ENCODE measurements at regions not wholly inside any gene's neighbourhood (a gene's known extent, or its start where the extent isn't known, plus 50 kb on each side); places are given as distances from the start of the nearest gene placed in this dataset.
"Not testable (repeated sequence)": the region's sequence is repeated elsewhere in the genome, so short reads cannot be mapped to it uniquely, and the experiment has no call there.

DNA sequence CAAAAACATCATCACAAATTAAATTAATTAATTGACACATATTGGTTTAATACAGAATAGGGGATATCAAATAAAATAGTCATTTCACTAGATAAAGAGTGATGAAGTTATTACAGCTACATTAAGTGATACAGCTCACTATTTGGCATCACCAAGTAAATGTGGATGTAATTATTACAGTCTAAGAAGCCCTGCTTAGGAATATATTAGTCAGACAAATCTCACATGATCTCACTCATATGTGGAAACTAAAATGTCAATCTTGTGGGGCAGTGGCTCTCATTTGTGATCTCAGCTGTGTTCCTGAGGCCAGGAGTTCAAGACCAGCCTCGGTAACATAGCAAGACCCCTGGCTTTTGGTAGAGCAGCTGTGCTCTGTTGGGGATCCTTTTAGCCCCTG lies 233.4 kb upstream of the RGMB start:
- DNase-seq: no peak

DNA sequence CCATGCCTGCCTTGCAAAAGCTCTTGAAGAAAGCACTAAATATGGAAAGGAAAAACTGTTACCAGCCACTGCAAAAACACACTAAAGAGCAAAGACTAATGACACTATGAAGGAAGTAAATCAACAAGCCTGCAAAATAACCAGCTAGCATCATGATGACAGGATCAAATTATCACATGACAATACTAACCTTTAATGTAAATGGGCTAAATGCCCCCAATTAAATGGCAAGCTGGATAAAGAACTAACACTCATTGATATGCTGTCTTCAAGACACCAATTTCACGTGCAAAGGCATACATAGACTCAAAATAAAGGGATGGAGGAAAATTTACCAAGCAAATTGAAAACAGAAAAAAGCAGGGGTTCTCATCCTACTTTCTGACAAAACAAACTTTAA lies 231.8 kb upstream of the RGMB start:
- DNase-seq: no peak

- DNase-seq: no peak
Measured at GRCh38 chr5:98543490-98543889, 230.0 kb upstream of the RGMB start.

- not testable (repeated sequence) for DNase-seq
Measured at GRCh38 chr5:98546924-98547323, 226.5 kb upstream of the RGMB start.

DNA sequence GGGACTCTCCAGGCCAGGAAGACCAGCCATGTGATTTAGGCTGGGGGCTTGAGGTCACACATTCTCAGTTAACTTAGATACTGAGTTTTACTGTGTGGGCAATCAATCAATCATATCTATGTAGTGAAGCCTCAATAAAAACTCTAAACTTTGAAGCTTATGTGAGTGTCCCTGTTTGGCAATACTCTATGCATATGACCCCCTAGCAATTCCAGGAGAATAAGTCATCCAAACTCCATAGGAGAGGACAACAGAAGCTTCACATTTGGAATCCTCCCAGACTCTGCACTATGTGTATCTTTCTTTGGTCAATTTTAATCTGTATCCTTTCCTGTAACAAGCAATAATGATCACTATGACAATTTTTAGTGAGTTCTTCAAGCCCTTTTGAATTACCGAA lies 216.8 kb upstream of the RGMB start:
- DNase-seq: no peak

- DNase-seq: no peak
Measured at GRCh38 chr5:98557916-98558315, 215.5 kb upstream of the RGMB start.

DNA sequence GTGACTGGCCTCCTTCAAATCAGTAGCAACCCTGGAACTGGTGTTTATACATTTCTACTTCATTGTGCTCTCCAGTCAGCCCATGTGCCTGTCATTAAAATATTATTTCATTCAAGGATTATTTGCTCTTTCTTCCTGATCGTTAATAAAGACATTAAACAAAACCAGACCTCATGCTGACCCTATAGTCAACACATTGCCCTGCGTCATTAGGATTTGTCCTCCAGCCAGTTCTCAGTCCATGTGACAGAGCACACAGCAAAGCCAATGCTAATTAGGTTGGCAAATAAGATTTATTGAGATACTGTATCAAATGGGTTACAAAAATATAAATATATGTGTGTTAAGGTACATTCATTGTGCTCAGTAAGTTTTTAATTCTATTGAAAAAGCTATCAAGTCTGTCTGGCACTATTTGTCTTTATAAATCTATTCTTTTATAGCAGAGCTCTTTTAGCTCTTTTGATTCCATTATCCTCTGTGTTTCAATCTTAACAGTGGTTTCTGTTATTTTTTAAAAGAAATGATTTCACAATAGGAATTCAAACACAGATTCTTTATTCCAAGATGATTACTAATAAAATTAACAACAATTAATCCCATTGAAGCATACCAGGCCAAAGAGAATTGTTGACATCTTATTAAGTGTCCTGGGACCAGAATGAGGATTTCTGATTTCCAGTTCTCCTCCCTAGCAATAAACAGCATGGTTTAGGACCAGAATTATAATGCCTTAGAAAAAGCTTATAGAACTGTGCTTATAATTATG lies 209.4 kb upstream of the RGMB start:
- no peak for DNase-seq

DNA sequence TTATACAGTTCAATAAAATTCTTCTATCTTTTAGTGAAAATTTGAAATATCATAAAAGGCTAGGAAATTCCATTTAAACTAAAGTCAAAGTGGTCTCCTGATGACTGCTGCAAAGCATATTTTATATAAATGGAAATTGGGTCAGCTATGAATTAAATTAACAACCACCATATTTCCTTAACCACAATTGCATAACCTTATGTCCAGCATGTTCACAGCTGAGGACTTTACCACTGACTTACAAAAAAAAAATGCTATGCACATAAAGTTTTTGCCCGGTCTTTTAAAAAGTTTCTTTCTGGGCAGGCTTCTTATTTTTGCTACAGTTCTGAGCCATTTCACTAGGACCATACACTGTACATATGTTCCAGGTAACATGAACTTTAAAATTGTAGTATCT lies 208.6 kb upstream of the RGMB start:
- DNase-seq: no peak

GRCh38 chr5:98568336-98568735 lies 205.1 kb upstream of the RGMB start:
- DNase-seq: no peak

DNA sequence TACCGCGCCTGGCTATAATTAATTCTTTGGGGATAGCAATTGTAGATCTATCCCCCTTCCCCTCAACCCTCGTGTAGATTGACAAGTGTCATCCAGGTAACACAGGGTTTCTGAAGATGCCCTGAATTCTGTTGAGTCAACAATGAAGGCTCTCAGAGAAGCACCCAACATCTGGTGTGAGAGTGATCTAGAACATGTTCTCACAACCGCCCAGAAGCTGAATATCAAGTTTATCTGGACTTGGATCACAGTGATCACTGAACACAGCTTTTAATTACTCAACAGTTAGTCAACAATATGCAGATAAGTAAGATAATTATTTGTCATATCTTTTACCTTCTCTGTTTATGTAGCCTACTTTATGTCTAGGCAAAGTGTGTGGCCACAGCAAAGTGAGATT lies 204.2 kb upstream of the RGMB start:
- DNase-seq: no peak

DNA sequence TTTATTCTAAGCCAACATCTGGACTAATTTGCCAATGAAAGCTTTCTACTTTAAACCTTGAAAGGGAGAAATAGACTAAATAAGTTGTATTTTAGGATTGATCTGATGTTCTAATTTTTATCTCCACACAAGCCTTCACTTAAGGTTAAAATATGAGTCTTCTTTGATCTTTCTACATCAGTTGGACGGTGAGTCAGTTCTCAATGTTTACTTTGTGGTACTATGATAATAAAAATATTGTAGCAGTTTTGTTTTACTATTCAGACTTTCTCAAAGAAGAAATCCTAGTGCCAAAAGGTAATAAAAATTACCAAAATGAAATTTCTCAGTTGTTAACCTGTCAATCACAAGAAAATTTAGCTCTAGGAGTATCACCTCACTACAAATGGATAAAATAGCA lies 203.5 kb upstream of the RGMB start:
- no peak for DNase-seq

DNA sequence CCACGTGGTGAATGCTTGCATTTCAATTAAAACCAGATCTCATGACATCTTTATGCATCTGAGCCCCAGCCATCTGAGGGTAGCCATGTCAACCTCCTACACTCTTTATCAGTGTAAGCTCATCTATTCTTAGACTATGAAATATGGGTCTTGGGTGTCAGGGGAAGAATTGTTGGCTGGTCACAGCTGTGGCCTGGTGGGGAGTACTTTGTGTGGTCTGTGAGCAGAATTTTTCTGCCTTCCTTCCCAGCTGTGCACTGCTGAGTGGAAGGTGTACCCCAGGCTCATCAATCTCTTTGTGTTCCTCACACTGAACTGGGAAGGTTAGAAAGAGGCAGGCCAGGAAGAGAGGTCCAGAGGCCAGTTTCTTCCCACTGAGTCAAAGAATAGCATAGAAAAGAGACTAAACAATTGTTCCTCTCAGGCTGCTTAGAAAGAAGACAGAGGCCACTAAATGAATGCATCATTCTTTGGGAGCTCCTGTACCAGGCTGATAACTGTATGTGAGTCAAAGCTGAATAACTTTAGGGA lies 202.7 kb upstream of the RGMB start:
- DNase-seq: no peak

DNA sequence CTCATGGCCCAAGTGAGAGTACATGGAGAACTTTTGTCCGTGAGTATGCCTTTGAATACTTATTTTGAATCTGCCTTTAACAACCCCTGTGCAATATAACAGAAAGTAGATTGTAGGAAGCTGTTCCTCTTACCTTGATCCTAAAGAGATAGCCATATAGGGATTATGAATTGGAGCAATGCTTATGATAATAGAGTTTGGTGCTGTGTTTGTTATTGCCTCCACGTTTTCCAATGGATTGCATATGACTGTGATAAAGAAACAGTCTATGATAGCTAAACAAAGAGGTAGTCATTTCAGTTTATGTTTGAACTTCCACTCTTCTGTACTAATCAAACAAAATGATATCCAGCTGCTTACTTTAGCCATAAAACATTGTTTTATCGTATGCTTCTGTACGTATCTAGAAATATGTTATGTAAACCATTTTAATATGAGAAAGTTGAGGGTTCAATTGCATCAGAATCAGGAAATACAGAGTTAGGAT lies 199.6 kb upstream of the RGMB start:
- DNase-seq: no peak

- DNase-seq: no peak
Measured at GRCh38 chr5:98576275-98576674, 197.2 kb upstream of the RGMB start.

DNA sequence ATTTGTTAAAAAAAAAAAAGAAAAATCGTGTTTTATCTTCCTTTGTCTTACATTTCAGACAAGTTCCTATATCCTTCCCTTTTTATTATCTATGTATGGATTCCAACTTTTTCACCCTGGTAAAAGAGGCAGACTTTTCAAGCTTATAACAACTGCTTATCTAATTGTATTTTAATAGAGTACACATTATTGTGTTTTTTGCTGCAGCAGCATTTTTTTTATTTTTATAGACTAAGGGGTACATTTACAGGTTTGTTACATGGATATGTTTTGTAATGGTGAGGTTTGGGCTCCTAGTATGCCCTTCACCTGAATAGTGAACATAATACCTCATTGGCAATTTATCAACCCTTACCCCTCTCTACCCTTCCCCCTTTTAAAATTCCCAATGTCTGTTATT lies 195.0 kb upstream of the RGMB start:
- no peak for DNase-seq

DNA sequence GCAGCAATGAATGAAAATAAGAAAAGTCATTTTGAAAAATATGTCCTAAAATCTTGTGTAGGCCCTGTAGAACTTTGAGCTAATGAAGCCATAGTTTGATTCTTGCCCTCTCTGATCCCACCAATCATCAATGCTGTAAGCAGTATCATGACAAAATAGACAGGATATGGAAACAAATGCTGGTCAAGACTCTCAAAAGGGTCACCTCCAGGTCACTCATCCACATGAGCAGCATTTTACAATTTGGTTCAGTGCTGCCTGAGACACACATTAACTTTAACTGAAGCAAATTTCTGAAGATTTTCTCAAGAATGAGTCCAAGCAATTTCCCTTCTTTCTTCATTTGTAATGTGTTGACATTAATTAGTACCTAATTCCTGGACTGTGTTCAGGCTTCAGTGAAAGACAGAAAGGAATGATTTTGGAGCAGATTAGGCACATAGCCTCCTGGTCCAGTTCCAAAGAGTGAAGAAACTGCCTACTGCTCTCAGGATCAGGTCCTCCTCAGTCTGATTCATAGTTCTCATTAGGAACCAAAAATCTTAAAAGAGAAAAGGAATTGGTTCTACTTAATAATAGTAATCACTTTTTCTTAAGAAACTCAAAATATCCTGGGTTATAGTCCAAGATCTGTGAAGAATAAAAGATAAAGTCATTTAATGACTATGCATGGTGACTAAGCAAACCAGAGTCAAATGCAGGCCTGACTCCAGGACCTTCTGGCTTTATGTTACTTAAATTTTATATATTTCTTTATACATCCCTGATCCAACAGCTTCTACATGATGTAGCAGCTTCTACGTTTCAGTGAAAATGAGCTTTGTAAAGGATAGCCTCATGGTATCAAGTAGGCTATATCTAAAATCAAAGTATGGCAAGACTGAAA lies 192.1 kb upstream of the RGMB start:
- DNase-seq: peak in 2 of 56 donors; percentile 1 to 9

- DNase-seq: no peak
Measured at GRCh38 chr5:98583586-98583985, 189.9 kb upstream of the RGMB start.

GRCh38 chr5:98585661-98586310 lies 187.7 kb upstream of the RGMB start:
- no peak for DNase-seq

DNA sequence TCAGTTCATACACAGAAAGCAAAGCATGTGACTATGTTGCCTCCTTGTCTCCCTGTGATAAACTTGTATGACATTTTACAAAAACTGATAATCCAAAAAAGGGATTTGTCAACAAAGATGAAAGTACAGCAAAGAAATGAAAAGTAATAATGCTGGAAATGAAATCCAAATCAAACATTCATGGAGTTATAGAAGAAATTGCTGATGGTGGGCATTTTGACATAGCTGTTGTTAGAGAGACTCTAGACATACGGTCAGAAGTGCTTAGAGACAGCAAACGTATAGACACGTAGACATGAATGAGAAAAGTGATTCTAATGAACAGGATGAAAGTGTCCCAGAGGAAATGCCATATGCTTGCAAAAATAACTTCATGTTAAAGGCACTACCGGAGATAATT lies 186.9 kb upstream of the RGMB start:
- no peak for DNase-seq

DNA sequence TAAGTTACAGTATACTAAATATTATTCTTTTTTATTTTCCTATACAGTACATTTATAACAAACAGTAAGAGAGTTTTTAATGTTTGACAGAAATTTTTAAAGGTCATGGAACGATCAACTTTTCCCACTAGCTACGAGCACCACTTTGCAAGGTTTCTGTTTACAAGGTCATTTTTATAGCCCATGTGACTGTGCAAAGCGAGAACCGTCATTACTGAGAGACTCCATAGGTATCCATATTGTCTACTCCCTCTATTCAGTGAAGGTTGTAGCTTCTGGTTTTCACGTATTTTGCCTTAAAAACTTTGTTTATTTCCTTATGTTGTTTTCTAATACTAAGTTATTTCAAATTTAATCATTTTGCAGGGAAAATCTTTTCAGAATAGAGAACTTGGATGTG lies 186.3 kb upstream of the RGMB start:
- DNase-seq: no peak

GRCh38 chr5:98588215-98588614 lies 185.2 kb upstream of the RGMB start:
- no peak for DNase-seq

GRCh38 chr5:98593418-98593817 lies 180.0 kb upstream of the RGMB start:
- DNase-seq: no peak
